ENCODE measurements at regions not wholly inside any gene's neighbourhood (a gene's known extent, or its start where the extent isn't known, plus 50 kb on each side); places are given as distances from the start of the nearest gene placed in this dataset.
"Not testable (repeated sequence)": the region's sequence is repeated elsewhere in the genome, so short reads cannot be mapped to it uniquely, and the experiment has no call there.

- DNase-seq (ENCODE audit: low read depth, low spot score): no peak
Measured at GRCh38 chr12:46944088-46944487, 118.3 kb upstream of the SLC38A4 start.

- no peak for DNase-seq (ENCODE audit: low read depth, low spot score)
Measured at GRCh38 chr12:46944771-46945170, 119.0 kb upstream of the SLC38A4 start.

GRCh38 chr12:46945591-46945990, 119.8 kb upstream of the SLC38A4 start:
- DNase-seq (ENCODE audit: low read depth, low spot score): no peak

GRCh38 chr12:46946137-46946536, 120.3 kb upstream of the SLC38A4 start:
- DNase-seq (ENCODE audit: low read depth, low spot score): no peak

- DNase-seq (ENCODE audit: low read depth, low spot score): no peak
Measured at GRCh38 chr12:46948936-46949545, 123.2 kb upstream of the SLC38A4 start.

GRCh38 chr12:46950094-46950493, 124.3 kb upstream of the SLC38A4 start:
- no peak for DNase-seq (ENCODE audit: low read depth, low spot score)

- no peak for DNase-seq (ENCODE audit: low read depth, low spot score)
Measured at GRCh38 chr12:46952880-46953483, 126.4 kb upstream of the PCED1B start.

- DNase-seq (ENCODE audit: low read depth, low spot score): no peak
Measured at GRCh38 chr12:46956451-46957035, 122.9 kb upstream of the PCED1B start.

- DNase-seq (ENCODE audit: low read depth, low spot score): no peak
Measured at GRCh38 chr12:46958053-46958452, 121.4 kb upstream of the PCED1B start.

- no peak for DNase-seq (ENCODE audit: low read depth, low spot score)
Measured at GRCh38 chr12:46958599-46959290, 120.7 kb upstream of the PCED1B start.

GRCh38 chr12:46959502-46959901, 119.9 kb upstream of the PCED1B start:
- no peak for DNase-seq (ENCODE audit: low read depth, low spot score)

- DNase-seq (ENCODE audit: low read depth, low spot score): no peak
Measured at GRCh38 chr12:46960681-46961080, 118.7 kb upstream of the PCED1B start.

GRCh38 chr12:46963191-46963590, 116.2 kb upstream of the PCED1B start:
- DNase-seq (ENCODE audit: low read depth, low spot score): no peak

GRCh38 chr12:46963977-46964971, 115.1 kb upstream of the PCED1B start:
- DNase-seq (ENCODE audit: low read depth, low spot score): no peak

- DNase-seq (ENCODE audit: low read depth, low spot score): no peak
Measured at GRCh38 chr12:46965137-46965536, 114.3 kb upstream of the PCED1B start.

GRCh38 chr12:46965880-46966279, 113.5 kb upstream of the PCED1B start:
- no peak for DNase-seq (ENCODE audit: low read depth, low spot score)

GRCh38 chr12:46970636-46971035, 108.8 kb upstream of the PCED1B start:
- DNase-seq (ENCODE audit: low read depth, low spot score): no peak

GRCh38 chr12:46973937-46974336, 105.5 kb upstream of the PCED1B start:
- not testable (repeated sequence) for DNase-seq (ENCODE audit: low read depth, low spot score)

GRCh38 chr12:46977871-46978375, 101.5 kb upstream of the PCED1B start:
- DNase-seq (ENCODE audit: low read depth, low spot score): no peak

- DNase-seq (ENCODE audit: low read depth, low spot score): no peak
Measured at GRCh38 chr12:46981622-46982021, 97.8 kb upstream of the PCED1B start.
